HG02970 (cell line): ENCODE measurements at regions not wholly inside any gene's neighbourhood (a gene's known extent, or its start where the extent isn't known, plus 50 kb on each side); places are given as distances from the start of the nearest gene placed in this dataset.

Experiments used
- ATAC-seq: cut with Tn5 transposase; IDR thresholded peaks from one replicate; pipeline ENCODE4 v1.9.1; 2021; ENCODE audit warnings: mild to moderate bottlenecking, moderate library complexity, moderate number of reproducible peaks; ENCODE audit not compliant: unreplicated experiment, low FRiP score

GRCh38 chr12:124633365-124634362 is 66.3 kb upstream of the NCOR2 start:
- ATAC-seq, result no peak

- ATAC-seq, result no peak
Observed at GRCh38 chr12:124632519-124632984, 65.1 kb upstream of the NCOR2 start.

- ATAC-seq, result no peak
Observed at GRCh38 chr12:124631681-124632256, 64.4 kb upstream of the NCOR2 start.

GRCh38 chr12:124630791-124631313 is 63.4 kb upstream of the NCOR2 start:
- no peak for ATAC-seq

GRCh38 chr12:124629789-124630480 is 62.5 kb upstream of the NCOR2 start:
- no peak for ATAC-seq

GRCh38 chr12:124629117-124629516 is 61.7 kb upstream of the NCOR2 start:
- no peak for ATAC-seq

- no peak for ATAC-seq
Observed at GRCh38 chr12:124627956-124628355, 60.5 kb upstream of the NCOR2 start.

- no peak for ATAC-seq
Observed at GRCh38 chr12:124626971-124627411, 59.6 kb upstream of the NCOR2 start.

GRCh38 chr12:124625867-124626675 is 58.7 kb upstream of the NCOR2 start:
- ATAC-seq, result no peak

GRCh38 chr12:124624823-124625222 is 57.4 kb upstream of the NCOR2 start:
- no peak for ATAC-seq

GRCh38 chr12:124623344-124624035 is 56.1 kb upstream of the NCOR2 start:
- no peak for ATAC-seq

- ATAC-seq, result no peak
Observed at GRCh38 chr12:124622764-124623163, 55.4 kb upstream of the NCOR2 start.

GRCh38 chr12:124622331-124622730 is 54.9 kb upstream of the NCOR2 start:
- ATAC-seq, result no peak

GRCh38 chr12:124621296-124621660 is 53.9 kb upstream of the NCOR2 start:
- no peak for ATAC-seq

- no peak for ATAC-seq
Observed at GRCh38 chr12:124620606-124621295, 53.3 kb upstream of the NCOR2 start.

GRCh38 chr12:124618291-124618902 is 51.0 kb upstream of the NCOR2 start:
- ATAC-seq, result no peak

- no peak for ATAC-seq
Observed at GRCh38 chr12:124617615-124618014, 50.2 kb upstream of the NCOR2 start.
